Fibroblast of lung (primary cell): ENCODE measurements at regions not wholly inside any gene's neighbourhood (a gene's known extent, or its start where the extent isn't known, plus 50 kb on each side); places are given as distances from the start of the nearest gene placed in this dataset.

Source experiments
- DNase-seq, 2 donors: peaks; one replicate each; pipeline versions ENCODE4 v3.0.0 to v3.0.0-alpha.2; 2010; ENCODE audit warnings: low read depth in 2 of 2
- H2AFZ ChIP-seq: 2 replicates; pipeline ENCODE4 v1.5.1; 2012; ENCODE audit warnings: low read length, control low read depth, inconsistent platforms
- H3K27ac ChIP-seq: 2 replicates; pipeline ENCODE4 v1.5.1; 2011; ENCODE audit warnings: low read length, control low read depth; ENCODE audit not compliant: insufficient read depth
- H3K27me3 ChIP-seq: 2 replicates; pipeline ENCODE4 v1.5.1; 2011; ENCODE audit warnings: mild to moderate bottlenecking, low read length; ENCODE audit not compliant: control insufficient read depth, insufficient read depth
- H3K36me3 ChIP-seq: 2 replicates; pipeline ENCODE4 v1.5.1; 2011; ENCODE audit warnings: low read length; ENCODE audit not compliant: control insufficient read depth, insufficient read depth
- H3K4me1 ChIP-seq: 2 replicates; pipeline ENCODE4 v1.5.1; 2011; ENCODE audit warnings: low read length; ENCODE audit not compliant: control insufficient read depth, insufficient read depth; ENCODE audit errors: extremely low read depth
- H3K4me2 ChIP-seq: 2 replicates; pipeline ENCODE4 v1.5.1; 2011; ENCODE audit warnings: low read length, control low read depth; ENCODE audit not compliant: insufficient read depth; ENCODE audit errors: extremely low read depth
- H3K4me3 ChIP-seq, 4 experiments: fragments of 200-600 bp in 1 of 4; sonication (generic) in 1 of 4; replicated peaks in 1 of 4; 2 replicates each; pipeline ENCODE4 v1.5.1; 2011 to 2016; ENCODE audit warnings: low read length in 4 of 4, low read depth in 3 of 4, mild to moderate bottlenecking in 3 of 4, control low read depth in 2 of 4, inconsistent platforms in 1 of 4, mixed read lengths in 1 of 4; ENCODE audit not compliant: insufficient read depth in 1 of 4; ENCODE audit errors: control extremely low read depth in 1 of 4
- H3K79me2 ChIP-seq: 2 replicates; pipeline ENCODE4 v1.5.1; 2012; ENCODE audit warnings: mild to moderate bottlenecking, low read length, inconsistent platforms; ENCODE audit not compliant: control insufficient read depth, insufficient read depth
- H3K9ac ChIP-seq: 2 replicates; pipeline ENCODE4 v1.5.1; 2011; ENCODE audit warnings: mild to moderate bottlenecking, low read length, control low read depth; ENCODE audit not compliant: insufficient read depth
- H3K9me3 ChIP-seq: 2 replicates; pipeline ENCODE4 v1.5.1; 2012; ENCODE audit warnings: low read depth, low read length; ENCODE audit not compliant: control insufficient read depth, insufficient read depth
- H4K20me1 ChIP-seq: 2 replicates; pipeline ENCODE4 v1.5.1; 2011; ENCODE audit warnings: low read length; ENCODE audit not compliant: control insufficient read depth, insufficient read depth; ENCODE audit errors: extremely low read depth
- CTCF ChIP-seq, 2 donors: IDR thresholded peaks in 1 of 2; conservative IDR thresholded peaks in 1 of 2; 1 replicate in 1 of 2; 2 replicates in 1 of 2; pipeline ENCODE4 v1.5.1; 2011 to 2012; ENCODE audit warnings: low read length in 2 of 2, control low read depth in 1 of 2, inconsistent platforms in 1 of 2, low read depth in 1 of 2, mild to moderate bottlenecking in 1 of 2
- EZH2 ChIP-seq: IDR thresholded peaks from 2 replicates; pipeline ENCODE4 v1.5.1; 2012; ENCODE audit warnings: low read length, control low read depth, mild to moderate bottlenecking; ENCODE audit errors: missing control alignments

GRCh38 chr5:84524491-84524890, 139.8 kb upstream of the EDIL3 start:
- peak; percentile 47 to 54 for DNase-seq
- Histone ChIP-seq H3K4me1 (no peaks in the 10 kb centered on the region), H3K4me2 (no peak overlapping the region), H4K20me1 (no peaks in the 10 kb centered on the region), H3K79me2 (no peaks in the 10 kb centered on the region), H3K36me3 (no peaks in the 10 kb centered on the region), H3K4me3 (no peak overlapping the region), H3K27me3 (no peaks in the 10 kb centered on the region), H3K27ac (no peak overlapping the region), H2AFZ (no peak overlapping the region), H3K9me3 (no peaks in the 10 kb centered on the region), H3K9ac (no peak overlapping the region)
- no peak for TF ChIP-seq EZH2

- no peak overlapping the region for H3K9ac ChIP-seq
- H3K36me3 ChIP-seq, result no peaks in the 10 kb centered on the region
- H3K4me3 ChIP-seq, result no peak overlapping the region
- H3K27ac ChIP-seq, result no peak overlapping the region
- no peak for DNase-seq
- no peaks in the 10 kb centered on the region for H4K20me1 ChIP-seq
- H2AFZ ChIP-seq, result no peak overlapping the region
- no peaks in the 10 kb centered on the region for H3K4me1 ChIP-seq
- H3K9me3 ChIP-seq, result no peaks in the 10 kb centered on the region
- H3K4me2 ChIP-seq, result no peak overlapping the region
- no peaks in the 10 kb centered on the region for H3K27me3 ChIP-seq
- no peaks in the 10 kb centered on the region for H3K79me2 ChIP-seq
- TF ChIP-seq CTCF (conservative IDR thresholded peaks at IDR 0.05 in 1 of 2, IDR thresholded peaks at IDR 0.05 in 1 of 2; ENCODE audit: low read depth in 1 of 2, low read length in 2 of 2), result no peak
- no peak for TF ChIP-seq EZH2
These were observed 134.2 kb upstream of the EDIL3 start for GRCh38 chr5:84518862-84519261.

- H2AFZ ChIP-seq, result no peak overlapping the region
- no peaks in the 10 kb centered on the region for H3K4me1 ChIP-seq
- H3K36me3 ChIP-seq, result no peaks in the 10 kb centered on the region
- no peaks in the 10 kb centered on the region for H4K20me1 ChIP-seq
- H3K9me3 ChIP-seq, result no peaks in the 10 kb centered on the region
- no peaks in the 10 kb centered on the region for H3K79me2 ChIP-seq
- no peak overlapping the region for H3K27ac ChIP-seq
- no peak overlapping the region for H3K4me3 ChIP-seq
- no peak overlapping the region for H3K9ac ChIP-seq
- no peaks in the 10 kb centered on the region for H3K27me3 ChIP-seq
- no peak overlapping the region for H3K4me2 ChIP-seq
- no peak for DNase-seq
- TF ChIP-seq CTCF (conservative IDR thresholded peaks at IDR 0.05 in 1 of 2, IDR thresholded peaks at IDR 0.05 in 1 of 2; ENCODE audit: low read depth in 1 of 2, low read length in 2 of 2) (no peak), EZH2 (no peak)
These were observed 133.7 kb upstream of the EDIL3 start for GRCh38 chr5:84518370-84518769.

- H3K36me3 ChIP-seq, result no peaks in the 10 kb centered on the region
- H3K4me3 ChIP-seq, result no peak overlapping the region
- no peak for TF ChIP-seq EZH2
- TF ChIP-seq CTCF (conservative IDR thresholded peaks at IDR 0.05 in 1 of 2, IDR thresholded peaks at IDR 0.05 in 1 of 2; ENCODE audit: low read depth in 1 of 2, low read length in 2 of 2), result no peak
- H2AFZ ChIP-seq, result no peak overlapping the region
- H3K79me2 ChIP-seq, result no peaks in the 10 kb centered on the region
- H3K27me3 ChIP-seq, result no peaks in the 10 kb centered on the region
- no peak for DNase-seq
- no peak overlapping the region for H3K4me2 ChIP-seq
- no peaks in the 10 kb centered on the region for H3K4me1 ChIP-seq
- no peak overlapping the region for H3K9ac ChIP-seq
- no peak overlapping the region for H3K27ac ChIP-seq
- H4K20me1 ChIP-seq, result no peaks in the 10 kb centered on the region
- H3K9me3 ChIP-seq, result no peaks in the 10 kb centered on the region
These were observed 121.9 kb upstream of the EDIL3 start for GRCh38 chr5:84506625-84507024.
